Right ventricle myocardium inferior (tissue), 1 donor: ENCODE measurements at regions not wholly inside any gene's neighbourhood (a gene's known extent, or its start where the extent isn't known, plus 50 kb on each side); places are given as distances from the start of the nearest gene placed in this dataset.
A peak's percentile ranks its signal among the peaks of the same experiment; 100 is the strongest.

Experiments used
- ATAC-seq: fragments of 200-7000 bp; cut with Tn5 transposase; one replicate; pipeline ENCODE4 v1.9.1; 2020; ENCODE audit warnings: mild to moderate bottlenecking, moderate library complexity
- DNase-seq: peaks from one replicate; pipeline ENCODE4 v3.0.0; 2021; ENCODE audit errors: missing footprints
- intact Hi-C: fragments of 100-400 bp; cut with DNase I; formaldehyde crosslinking; loops from one replicate; pipeline ENCODE4 v1.11.0; 2022
- donor health status: DM: no; HTN: yes; CAD: no; lungs with severe emphysema.

GRCh38 chr3:190252080-190252479, 70.2 kb downstream of the CLDN1 start:
- ATAC-seq (peak; percentile 83), DNase-seq (no peak)
- intact Hi-C loops = no loop called here

- intact Hi-C loops = no loop called here
- DNase-seq = peak; percentile 22
- ATAC-seq = no peak
Observed at GRCh38 chr3:190249414-190249813, 72.8 kb downstream of the CLDN1 start.

GRCh38 chr3:190242147-190242546, 80.1 kb downstream of the CLDN1 start:
- no peak for ATAC-seq
- no peak for DNase-seq
- intact Hi-C loops = no loop called here

GRCh38 chr3:190239325-190239724, 82.9 kb downstream of the CLDN1 start:
- DNase-seq (no peak), ATAC-seq (no peak)
- intact Hi-C loops = no loop called here

GRCh38 chr3:190238871-190239270, 83.4 kb downstream of the CLDN1 start:
- DNase-seq = no peak

GRCh38 chr3:190234621-190235020, 87.6 kb downstream of the CLDN1 start:
- ATAC-seq (no peak), DNase-seq (no peak)
- intact Hi-C loops = loop anchor here (5.0 kb wide), 1 partner anchor 88 kb away; the partner anchor contains the start of gene CLDN1

More at GRCh38 chr3:190238871-190239270, 83.4 kb downstream of the CLDN1 start:
- no peak for ATAC-seq
- intact Hi-C loops = no loop called here

GRCh38 chr3:190229632-190230424, 92.4 kb downstream of the CLDN1 start:
- DNase-seq (no peak), ATAC-seq (no peak)
- intact Hi-C loops = loop anchor here (5.0 kb wide), 1 partner anchor 92 kb away; the partner anchor contains the start of gene CLDN1

- ATAC-seq = no peak
- intact Hi-C loops = no loop called here
Observed at GRCh38 chr3:190227064-190227463, 95.2 kb downstream of the CLDN1 start.

GRCh38 chr3:190224863-190225692, 97.2 kb downstream of the CLDN1 start:
- ATAC-seq (no peak), DNase-seq (no peak)
- intact Hi-C loops = no loop called here

More at GRCh38 chr3:190227064-190227463, 95.2 kb downstream of the CLDN1 start:
- no peak for DNase-seq

GRCh38 chr3:190224456-190224855, 97.8 kb downstream of the CLDN1 start:
- intact Hi-C loops = no loop called here
- ATAC-seq = no peak
- DNase-seq = no peak

- DNase-seq (no peak), ATAC-seq (no peak)
- intact Hi-C loops = no loop called here
Observed at GRCh38 chr3:190222916-190223315, 99.3 kb downstream of the CLDN1 start.

GRCh38 chr3:190222360-190222759, 99.9 kb downstream of the CLDN1 start:
- DNase-seq = no peak
- ATAC-seq = no peak
- intact Hi-C loops = no loop called here

- no peak for DNase-seq
- no peak for ATAC-seq
- intact Hi-C loops = no loop called here
Observed at GRCh38 chr3:190220362-190220761, 99.7 kb upstream of the P3H2 start.

- intact Hi-C loops = no loop called here
- ATAC-seq (no peak), DNase-seq (no peak)
Observed at GRCh38 chr3:190217081-190217480, 96.4 kb upstream of the P3H2 start.

- DNase-seq = no peak
- no peak for ATAC-seq
Observed at GRCh38 chr3:190213727-190214126, 93.0 kb upstream of the P3H2 start.

GRCh38 chr3:190210608-190211007, 89.9 kb upstream of the P3H2 start:
- intact Hi-C loops = no loop called here
- no peak for DNase-seq
- ATAC-seq = no peak

More at GRCh38 chr3:190213727-190214126, 93.0 kb upstream of the P3H2 start:
- intact Hi-C loops = no loop called here

- DNase-seq = no peak
- ATAC-seq = no peak
- intact Hi-C loops = no loop called here
Observed at GRCh38 chr3:190209533-190209932, 88.8 kb upstream of the P3H2 start.

- ATAC-seq (no peak), DNase-seq (no peak)
- intact Hi-C loops = no loop called here
Observed at GRCh38 chr3:190208196-190208595, 87.5 kb upstream of the P3H2 start.

- no peak for DNase-seq
- intact Hi-C loops = no loop called here
- ATAC-seq = no peak
Observed at GRCh38 chr3:190205739-190206138, 85.0 kb upstream of the P3H2 start.

GRCh38 chr3:190204200-190204599, 83.5 kb upstream of the P3H2 start:
- DNase-seq (no peak), ATAC-seq (no peak)
- intact Hi-C loops = no loop called here
